SK-N-SH (cell line): ENCODE measurements at regions not wholly inside any gene's neighbourhood (a gene's known extent, or its start where the extent isn't known, plus 50 kb on each side); places are given as distances from the start of the nearest gene placed in this dataset.

Source experiments
- CTCF ChIA-PET: fragments of 300-600, 350-600 bp; formaldehyde crosslinking; extraction: SDS; loops from one replicate; lab custom pipeline; 2021; lab: Yijun Ruan, JAX
- POLR2A ChIA-PET: fragments of 350-600 bp; sonication (Branson Sonifier 250); formaldehyde crosslinking; extraction: SDS; loops from one replicate; lab custom pipeline; 2020; ENCODE audit warnings: antibody characterized with exemption, inconsistent platforms; lab: Yijun Ruan, JAX
- DNase-seq: peaks from one replicate; pipeline ENCODE4 v3.0.0; 2012
- H2AFZ ChIP-seq: fragments of 200-600 bp; sonication (generic); 2 replicates; pipeline ENCODE4 v1.8.1; 2016; ENCODE audit warnings: antibody characterized with exemption, mild to moderate bottlenecking, low read depth
- H3F3A ChIP-seq: fragments of 200-600 bp; sonication (generic); replicated peaks from 2 replicates; pipeline ENCODE3; 2016; ENCODE audit warnings: antibody characterized with exemption, mild to moderate bottlenecking; ENCODE audit not compliant: insufficient read depth
- H3K27ac ChIP-seq, 2 experiments: fragments of 200-500 bp in 1 of 2; fragments of 200-600 bp in 1 of 2; sonication (Bioruptor generic) in 1 of 2; sonication (generic), shearing (Covaris generic) in 1 of 2; 2 replicates each; pipeline versions ENCODE4 v1.5.1 to v1.6.1; 2014 to 2016; ENCODE audit warnings: low read depth in 2 of 2, inconsistent platforms in 1 of 2, low read length in 1 of 2, mild to moderate bottlenecking in 1 of 2, mixed read lengths in 1 of 2
- H3K27me3 ChIP-seq: fragments of 200-600 bp; sonication (generic), shearing (Covaris generic); 2 replicates; pipeline ENCODE4 v1.6.1; 2016; ENCODE audit warnings: mixed run types; ENCODE audit not compliant: insufficient read depth
- H3K36me3 ChIP-seq, 2 experiments: fragments of 200-500 bp in 1 of 2; fragments of 200-600 bp in 1 of 2; sonication (Bioruptor generic) in 1 of 2; sonication (generic) in 1 of 2; replicated peaks in 1 of 2; 2 replicates each; pipeline versions ENCODE3 to v1.5.1; 2014 to 2016; ENCODE audit warnings: low read length in 1 of 2, mild to moderate bottlenecking in 1 of 2; ENCODE audit not compliant: insufficient read depth in 2 of 2, control insufficient read depth in 1 of 2
- H3K4me1 ChIP-seq, 2 experiments: fragments of 200-500 bp in 1 of 2; fragments of 200-600 bp in 1 of 2; sonication (Bioruptor generic) in 1 of 2; sonication (generic), shearing (Covaris generic) in 1 of 2; 2 replicates each; pipeline versions ENCODE4 v1.5.1 to v1.6.1; 2014 to 2016; ENCODE audit warnings: low read depth in 1 of 2, low read length in 1 of 2, mixed run types in 1 of 2; ENCODE audit not compliant: insufficient read depth in 2 of 2, control insufficient read depth in 1 of 2
- H3K4me2 ChIP-seq: fragments of 200-600 bp; sonication (generic), shearing (Covaris generic); 2 replicates; pipeline ENCODE4 v1.6.1; 2017; ENCODE audit warnings: mixed run types
- H3K4me3 ChIP-seq, 2 experiments: fragments of 200-500 bp in 1 of 2; fragments of 200-600 bp in 1 of 2; sonication (Bioruptor generic) in 1 of 2; sonication (generic), shearing (Covaris generic) in 1 of 2; 2 replicates each; pipeline versions ENCODE4 v1.5.1 to v1.8.1; 2014 to 2016; ENCODE audit warnings: low read depth in 2 of 2, inconsistent platforms in 1 of 2, low read length in 1 of 2, mild to moderate bottlenecking in 1 of 2, mixed read lengths in 1 of 2, moderate library complexity in 1 of 2
- H3K79me2 ChIP-seq: fragments of 200-600 bp; sonication (generic); 2 replicates; pipeline ENCODE4 v1.8.1; 2017; ENCODE audit warnings: mild to moderate bottlenecking; ENCODE audit not compliant: insufficient read depth
- H3K9ac ChIP-seq: fragments of 200-600 bp; sonication (generic); 2 replicates; pipeline ENCODE4 v1.6.1; 2017; ENCODE audit warnings: mixed run types
- H3K9me2 ChIP-seq: fragments of 200-600 bp; sonication (generic); 2 replicates; pipeline ENCODE4 v1.6.1; 2017; ENCODE audit warnings: mixed run types
- H3K9me3 ChIP-seq: fragments of 200-600 bp; sonication (generic); 2 replicates; pipeline ENCODE4 v1.6.1; 2017; ENCODE audit warnings: mixed run types, mild to moderate bottlenecking, moderate library complexity
- H4K20me1 ChIP-seq: fragments of 200-600 bp; sonication (generic); 2 replicates; pipeline ENCODE4 v1.6.1; 2017; ENCODE audit warnings: mild to moderate bottlenecking, mixed run types; ENCODE audit not compliant: insufficient read depth
- CHD2 ChIP-seq: fragments of 150-350 bp; IDR thresholded peaks from 2 replicates; pipeline ENCODE4 v1.6.1; 2018; ENCODE audit warnings: low read length; ENCODE audit not compliant: partially characterized antibody
- CTCF ChIP-seq: fragments of 200-600 bp; sonication (generic); IDR thresholded peaks from 2 replicates; pipeline ENCODE4 v1.6.1; 2017; ENCODE audit warnings: antibody characterized with exemption, mild to moderate bottlenecking, moderate library complexity
- GABPA ChIP-seq: IDR thresholded peaks from 2 replicates; pipeline ENCODE4 v1.4.0; 2012; ENCODE audit warnings: low read depth, mild to moderate bottlenecking
- GATA2 ChIP-seq: sonication (generic); formaldehyde crosslinking; IDR thresholded peaks from 2 replicates; pipeline ENCODE4 v1.5.0; 2020; ENCODE audit warnings: mild to moderate bottlenecking, missing genetic modification reagents
- IRF3 ChIP-seq: fragments of 150-350 bp; IDR thresholded peaks from 2 replicates; pipeline ENCODE4 v1.6.1; 2016; ENCODE audit warnings: mild to moderate bottlenecking, low read depth, low read length
- MAX ChIP-seq: IDR thresholded peaks from 2 replicates; pipeline ENCODE4 v1.4.0; 2012; ENCODE audit warnings: low read depth
- MEF2A ChIP-seq: IDR thresholded peaks from 2 replicates; pipeline ENCODE4 v1.4.0; 2012; ENCODE audit warnings: low read depth, borderline replicate concordance
- PBX3 ChIP-seq: IDR thresholded peaks from 2 replicates; pipeline ENCODE4; 2012
- RCOR1 ChIP-seq: fragments of 150-350 bp; IDR thresholded peaks from 2 replicates; pipeline ENCODE4 v1.6.1; 2017; ENCODE audit warnings: antibody characterized with exemption, low read length
- TAF1 ChIP-seq: IDR thresholded peaks from 2 replicates; pipeline ENCODE4 v1.6.1; 2012; ENCODE audit warnings: low read depth, mild to moderate bottlenecking, low read length, moderate library complexity, borderline replicate concordance
- TCF12 ChIP-seq: IDR thresholded peaks from 2 replicates; pipeline ENCODE4 v1.4.0; 2012
- USF2 ChIP-seq: fragments of 150-350 bp; IDR thresholded peaks from 2 replicates; pipeline ENCODE4 v1.6.1; 2017; ENCODE audit warnings: antibody characterized with exemption, low read length, low read depth, borderline replicate concordance
- WGBS: methylation state at CpG from one replicate; pipeline ENCODE4 v1.1.6; 2017; ENCODE audit warnings: low lambda C conversion rate; 5-methylcytosine and 5-hydroxymethylcytosine counted together

- TF ChIP-seq PBX3, result no peak
- TF ChIP-seq GATA2 (CRISPR knock-in tag), result no peak
These were observed 143.3 kb upstream of the TLE4 start (continued) for GRCh38 chr9:79428422-79428821.

- H3K9me2 ChIP-seq, result no peaks in the 10 kb centered on the region
- TF ChIP-seq TCF12 (no peak), TAF1 (no peak), MEF2A (no peak), CHD2 (no peak), GABPA (no peak), MAX (no peak), RCOR1 (no peak), PBX3 (no peak)
- no peak overlapping the region for H2AFZ ChIP-seq
- no peak overlapping the region for H3K4me3 ChIP-seq
- H4K20me1 ChIP-seq, result no peaks in the 10 kb centered on the region
- no peaks in the 10 kb centered on the region for H3K4me1 ChIP-seq
- ChIA-PET CTCF (no interaction called here), POLR2A (no interaction called here)
- no peak overlapping the region for H3K27ac ChIP-seq
- H3K36me3 ChIP-seq, result no peaks in the 10 kb centered on the region
- no peak for DNase-seq
- no peaks in the 10 kb centered on the region for H3F3A ChIP-seq
- H3K9me3 ChIP-seq, result peaks cover 3% of the 10 kb centered on the region; the same call in 1 of the 2 replicates
- H3K79me2 ChIP-seq, result no peaks in the 10 kb centered on the region
- H3K27me3 ChIP-seq, result no peaks in the 10 kb centered on the region
- no peak overlapping the region for H3K9ac ChIP-seq
- H3K4me2 ChIP-seq, result no peak overlapping the region
These were observed 141.1 kb upstream of the TLE4 start for GRCh38 chr9:79430619-79431018.

GRCh38 chr9:79431019-79431679, 140.6 kb upstream of the TLE4 start:
- no peak for DNase-seq
- WGBS, result 53% methylated on average over 4 of the region's 4 CpGs
- Histone ChIP-seq H3K36me3 (no peaks in the 10 kb centered on the region), H3K27me3 (no peaks in the 10 kb centered on the region), H3K4me2 (no peak overlapping the region), H3K4me3 (no peak overlapping the region), H3K9me3 (peaks cover 2% of the 10 kb centered on the region; the same call in 1 of the 2 replicates), H3K79me2 (no peaks in the 10 kb centered on the region), H3K27ac (no peak overlapping the region), H3K4me1 (no peaks in the 10 kb centered on the region), H4K20me1 (no peaks in the 10 kb centered on the region), H3K9ac (no peak overlapping the region), H3F3A (no peaks in the 10 kb centered on the region), H2AFZ (no peak overlapping the region), H3K9me2 (no peaks in the 10 kb centered on the region)
- POLR2A ChIA-PET, result no interaction called here
- CTCF ChIA-PET, result no interaction called here
- TF ChIP-seq IRF3 (no peak), USF2 (no peak), CTCF (peak; percentile 38)
